ENCODE measurements at regions not wholly inside any gene's neighbourhood (a gene's known extent, or its start where the extent isn't known, plus 50 kb on each side); places are given as distances from the start of the nearest gene placed in this dataset.

DNA sequence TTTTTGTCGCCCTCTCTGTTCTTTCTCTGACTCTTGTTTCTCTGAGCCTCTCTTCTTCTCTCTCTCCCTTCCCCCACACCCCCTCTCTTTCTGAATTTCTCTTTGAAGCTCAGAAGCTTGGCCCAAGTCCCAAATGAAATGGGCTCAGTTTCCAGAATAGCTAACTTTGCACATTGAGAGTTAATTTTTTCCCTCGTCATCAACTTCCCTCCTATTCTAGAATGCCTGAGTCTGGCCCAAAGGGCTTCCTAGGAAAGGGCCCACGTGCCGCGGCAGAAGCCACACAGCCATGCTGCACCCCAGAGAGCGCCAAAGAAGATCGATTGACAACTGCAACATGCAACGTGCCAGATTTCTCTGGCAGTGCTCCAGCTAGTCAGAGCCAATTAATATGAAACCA, 588.8 kb upstream of the KLF4 start:
- DNase-seq, result no peak
- Histone ChIP-seq H3K4me1 (no peaks in the 10 kb centered on the region), H3K4me3 (no peak overlapping the region), H3K27ac (no peak overlapping the region), H3K9me3 (no peaks in the 10 kb centered on the region), H3K27me3 (no peaks in the 10 kb centered on the region), H3K36me3 (no peaks in the 10 kb centered on the region)
- TF ChIP-seq, protein P1, sequence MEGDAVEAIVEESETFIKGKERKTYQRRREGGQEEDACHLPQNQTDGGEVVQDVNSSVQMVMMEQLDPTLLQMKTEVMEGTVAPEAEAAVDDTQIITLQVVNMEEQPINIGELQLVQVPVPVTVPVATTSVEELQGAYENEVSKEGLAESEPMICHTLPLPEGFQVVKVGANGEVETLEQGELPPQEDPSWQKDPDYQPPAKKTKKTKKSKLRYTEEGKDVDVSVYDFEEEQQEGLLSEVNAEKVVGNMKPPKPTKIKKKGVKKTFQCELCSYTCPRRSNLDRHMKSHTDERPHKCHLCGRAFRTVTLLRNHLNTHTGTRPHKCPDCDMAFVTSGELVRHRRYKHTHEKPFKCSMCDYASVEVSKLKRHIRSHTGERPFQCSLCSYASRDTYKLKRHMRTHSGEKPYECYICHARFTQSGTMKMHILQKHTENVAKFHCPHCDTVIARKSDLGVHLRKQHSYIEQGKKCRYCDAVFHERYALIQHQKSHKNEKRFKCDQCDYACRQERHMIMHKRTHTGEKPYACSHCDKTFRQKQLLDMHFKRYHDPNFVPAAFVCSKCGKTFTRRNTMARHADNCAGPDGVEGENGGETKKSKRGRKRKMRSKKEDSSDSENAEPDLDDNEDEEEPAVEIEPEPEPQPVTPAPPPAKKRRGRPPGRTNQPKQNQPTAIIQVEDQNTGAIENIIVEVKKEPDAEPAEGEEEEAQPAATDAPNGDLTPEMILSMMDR (IDR thresholded peaks at IDR 0.05), result no peak
- no peak for TF ChIP-seq POLR2A (IDR thresholded peaks at IDR 0.05)

DNA sequence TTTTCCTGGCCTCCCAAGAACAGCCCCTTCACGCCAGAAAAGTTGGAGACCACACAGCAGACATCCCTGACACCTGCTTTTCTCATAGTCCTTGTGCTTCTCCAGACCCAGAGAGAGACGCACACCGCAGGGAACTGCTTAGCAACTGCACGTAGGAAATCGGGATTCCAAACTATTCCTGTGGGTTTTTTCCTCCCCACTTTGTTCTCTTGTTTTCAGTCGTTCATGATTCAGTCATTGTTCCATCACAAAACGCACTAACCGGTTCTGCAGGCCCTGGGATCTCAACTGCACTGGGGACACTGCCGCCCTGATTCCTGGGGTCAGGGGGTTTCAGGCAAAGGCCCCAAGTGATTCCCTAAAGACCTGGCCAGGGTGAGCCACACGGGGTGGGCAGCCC, 588.0 kb upstream of the KLF4 start:
- no peak for TF ChIP-seq POLR2A (IDR thresholded peaks at IDR 0.05)
- TF ChIP-seq, protein P1 (IDR thresholded peaks at IDR 0.05), result no peak
- DNase-seq, result no peak
- no peaks in the 10 kb centered on the region for H3K9me3 ChIP-seq

DNA sequence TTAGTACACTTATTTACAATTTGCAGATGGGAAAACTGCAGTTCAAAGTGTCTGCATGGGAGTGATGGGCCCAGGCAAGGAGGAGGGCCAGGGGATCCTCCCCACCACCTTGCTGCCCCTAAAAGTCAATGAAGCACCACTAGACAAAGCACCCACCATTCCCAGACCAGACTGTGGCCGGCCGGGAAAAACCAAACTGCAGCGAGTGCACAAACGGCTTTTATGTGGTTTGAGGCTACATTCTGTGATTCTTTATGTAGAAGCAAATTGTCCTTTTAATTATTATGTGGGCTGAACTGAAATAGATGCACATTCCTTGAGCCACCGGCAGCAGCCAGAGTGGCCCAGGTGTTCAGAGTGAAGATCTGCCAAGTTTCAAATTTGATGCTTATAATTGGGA, 585.3 kb upstream of the KLF4 start:
- Histone ChIP-seq H3K27me3 (no peaks in the 10 kb centered on the region), H3K36me3 (no peaks in the 10 kb centered on the region), H3K9me3 (no peaks in the 10 kb centered on the region), H3K4me3 (no peak overlapping the region), H3K4me1 (no peaks in the 10 kb centered on the region), H3K27ac (no peak overlapping the region)
- DNase-seq, result no peak
- TF ChIP-seq POLR2A (IDR thresholded peaks at IDR 0.05), result no peak
- TF ChIP-seq, protein P1 (IDR thresholded peaks at IDR 0.05), result no peak

More for the DNA sequence above, 588.0 kb upstream of the KLF4 start:
- H3K27me3 ChIP-seq, result no peaks in the 10 kb centered on the region
- H3K27ac ChIP-seq, result no peak overlapping the region
- H3K36me3 ChIP-seq, result no peaks in the 10 kb centered on the region
- no peak overlapping the region for H3K4me3 ChIP-seq
- H3K4me1 ChIP-seq, result no peaks in the 10 kb centered on the region

DNA sequence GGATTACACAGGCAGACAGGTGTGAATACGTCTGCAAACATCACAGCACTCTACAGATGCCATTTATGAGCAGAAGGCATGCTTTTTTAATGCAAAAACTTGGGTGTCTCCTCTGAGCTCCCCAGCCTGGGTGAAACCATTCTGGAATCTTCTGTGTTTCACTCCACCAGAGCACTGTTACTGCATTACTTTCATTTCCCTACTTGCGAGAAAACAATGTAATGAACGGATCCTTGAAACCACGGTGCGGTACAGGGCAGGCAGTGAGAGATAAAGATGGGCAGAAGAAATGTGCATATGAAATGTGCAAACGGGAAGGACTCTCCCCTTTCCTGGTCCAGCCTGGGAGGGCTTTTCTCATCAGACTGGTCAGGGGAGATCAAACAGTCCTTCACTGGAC, 584.3 kb upstream of the KLF4 start:
- no peaks in the 10 kb centered on the region for H3K27me3 ChIP-seq
- TF ChIP-seq, protein P1 (IDR thresholded peaks at IDR 0.05), result no peak
- no peak overlapping the region for H3K4me3 ChIP-seq
- H3K4me1 ChIP-seq, result no peaks in the 10 kb centered on the region
- no peaks in the 10 kb centered on the region for H3K9me3 ChIP-seq
- DNase-seq, result no peak
- H3K36me3 ChIP-seq, result no peaks in the 10 kb centered on the region
- no peak overlapping the region for H3K27ac ChIP-seq

DNA sequence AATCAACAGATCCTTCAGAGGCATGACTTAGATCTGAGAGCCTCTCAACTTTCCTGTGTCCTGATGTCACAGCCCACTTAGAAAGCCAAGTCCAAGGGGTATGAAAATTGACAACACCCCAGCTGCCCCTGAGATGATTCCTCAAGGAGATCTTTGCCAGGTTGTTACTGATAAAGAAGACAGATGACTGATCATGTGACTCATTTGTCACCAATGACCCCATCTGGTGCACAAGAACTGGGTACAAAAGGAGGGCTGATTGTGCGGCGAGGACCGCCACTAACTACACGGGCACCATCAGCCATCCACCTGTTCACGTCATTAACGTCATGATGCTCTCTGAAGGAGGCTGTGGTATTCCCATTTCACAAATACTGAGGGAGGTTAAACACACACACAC, 583.2 kb upstream of the KLF4 start:
- no peaks in the 10 kb centered on the region for H3K4me1 ChIP-seq
- H3K4me3 ChIP-seq, result no peak overlapping the region
- H3K27ac ChIP-seq, result no peak overlapping the region
- H3K27me3 ChIP-seq, result no peaks in the 10 kb centered on the region
- DNase-seq, result no peak
- no peaks in the 10 kb centered on the region for H3K36me3 ChIP-seq
- TF ChIP-seq, protein P1 (IDR thresholded peaks at IDR 0.05), result no peak
- TF ChIP-seq POLR2A (IDR thresholded peaks at IDR 0.05), result no peak
- H3K9me3 ChIP-seq, result no peaks in the 10 kb centered on the region

DNA sequence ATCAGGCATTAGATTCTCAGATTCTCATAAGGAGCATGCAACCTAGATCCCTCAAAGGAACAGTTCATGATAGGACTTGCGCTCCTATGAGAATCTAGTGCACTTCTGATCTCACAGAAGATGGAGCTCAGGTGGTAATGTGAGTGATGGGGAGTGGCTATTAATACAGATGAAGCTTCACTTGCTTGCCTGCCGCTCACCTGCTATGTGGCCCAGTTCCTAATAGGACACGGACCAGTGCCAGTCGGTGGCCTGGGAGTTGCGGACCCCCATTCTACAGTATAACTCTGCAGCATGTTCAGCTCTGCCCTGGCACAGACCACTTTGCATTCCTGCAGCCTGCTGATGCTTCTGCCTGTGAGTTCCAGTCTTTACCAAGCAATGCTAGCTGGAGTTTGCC, 581.3 kb upstream of the KLF4 start:
- Histone ChIP-seq H3K27ac (no peak overlapping the region), H3K4me1 (no peaks in the 10 kb centered on the region), H3K4me3 (no peak overlapping the region), H3K36me3 (no peaks in the 10 kb centered on the region), H3K27me3 (no peaks in the 10 kb centered on the region), H3K9me3 (no peaks in the 10 kb centered on the region)
- no peak for TF ChIP-seq POLR2A (IDR thresholded peaks at IDR 0.05)
- TF ChIP-seq, protein P1 (IDR thresholded peaks at IDR 0.05), result no peak
- DNase-seq, result no peak
